HG03103 (cell line): ENCODE measurements at regions not wholly inside any gene's neighbourhood (a gene's known extent, or its start where the extent isn't known, plus 50 kb on each side); places are given as distances from the start of the nearest gene placed in this dataset.
"Not testable (repeated sequence)": the region's sequence is repeated elsewhere in the genome, so short reads cannot be mapped to it uniquely, and the experiment has no call there.

ENCODE experiments used
- ATAC-seq: cut with Tn5 transposase; IDR thresholded peaks from one replicate; pipeline ENCODE4 v1.9.1; 2021; ENCODE audit warnings: low read depth; ENCODE audit not compliant: unreplicated experiment

GRCh38 chr12:84089356-84089755 is 823.2 kb downstream of the SLC6A15 start:
- ATAC-seq: no peak

GRCh38 chr12:84085046-84085445 is 827.6 kb downstream of the SLC6A15 start:
- no peak for ATAC-seq

- no peak for ATAC-seq
Measured at GRCh38 chr12:84079626-84080025, 833.0 kb downstream of the SLC6A15 start.

GRCh38 chr12:84077679-84078078 is 834.9 kb downstream of the SLC6A15 start:
- ATAC-seq: no peak

GRCh38 chr12:84075991-84076390 is 836.6 kb downstream of the SLC6A15 start:
- no peak for ATAC-seq

- ATAC-seq: no peak
Measured at GRCh38 chr12:84073401-84073800, 839.2 kb downstream of the SLC6A15 start.

- ATAC-seq: no peak
Measured at GRCh38 chr12:84072961-84073360, 839.6 kb downstream of the SLC6A15 start.

- no peak for ATAC-seq
Measured at GRCh38 chr12:84070292-84070691, 842.3 kb downstream of the SLC6A15 start.

GRCh38 chr12:84069699-84070098 is 842.9 kb downstream of the SLC6A15 start:
- ATAC-seq: no peak

GRCh38 chr12:84069198-84069597 is 843.4 kb downstream of the SLC6A15 start:
- ATAC-seq: no peak

- no peak for ATAC-seq
Measured at GRCh38 chr12:84058136-84058535, 854.5 kb downstream of the SLC6A15 start.

GRCh38 chr12:84054811-84055210 is 857.8 kb downstream of the SLC6A15 start:
- ATAC-seq: no peak

- no peak for ATAC-seq
Measured at GRCh38 chr12:84047881-84048280, 864.7 kb downstream of the SLC6A15 start.

- ATAC-seq: no peak
Measured at GRCh38 chr12:84046859-84047258, 865.7 kb downstream of the SLC6A15 start.

GRCh38 chr12:84043355-84043754 is 869.2 kb downstream of the SLC6A15 start:
- no peak for ATAC-seq

- ATAC-seq: no peak
Measured at GRCh38 chr12:84038242-84038641, 874.4 kb downstream of the SLC6A15 start.

- no peak for ATAC-seq
Measured at GRCh38 chr12:84036912-84037311, 875.7 kb downstream of the SLC6A15 start.

GRCh38 chr12:84035766-84036165 is 876.8 kb downstream of the SLC6A15 start:
- no peak for ATAC-seq

GRCh38 chr12:84034871-84035270 is 877.7 kb downstream of the SLC6A15 start:
- no peak for ATAC-seq

- no peak for ATAC-seq
Measured at GRCh38 chr12:84033162-84033561, 879.4 kb downstream of the SLC6A15 start.

GRCh38 chr12:84018556-84019179 is 893.9 kb downstream of the SLC6A15 start:
- ATAC-seq: not testable (repeated sequence)

- no peak for ATAC-seq
Measured at GRCh38 chr12:84016956-84017355, 895.6 kb downstream of the SLC6A15 start.

- no peak for ATAC-seq
Measured at GRCh38 chr12:83997423-83997822, 915.2 kb downstream of the SLC6A15 start.
